Forelimb muscle (tissue), 1 donor: ENCODE measurements at regions not wholly inside any gene's neighbourhood (a gene's known extent, or its start where the extent isn't known, plus 50 kb on each side); places are given as distances from the start of the nearest gene placed in this dataset.
"Not testable (repeated sequence)": the region's sequence is repeated elsewhere in the genome, so short reads cannot be mapped to it uniquely, and the experiment has no call there.

Source experiments
- DNase-seq: peaks from one replicate; pipeline ENCODE4 v3.0.0-alpha.2; 2013; ENCODE audit warnings: low read depth

DNA sequence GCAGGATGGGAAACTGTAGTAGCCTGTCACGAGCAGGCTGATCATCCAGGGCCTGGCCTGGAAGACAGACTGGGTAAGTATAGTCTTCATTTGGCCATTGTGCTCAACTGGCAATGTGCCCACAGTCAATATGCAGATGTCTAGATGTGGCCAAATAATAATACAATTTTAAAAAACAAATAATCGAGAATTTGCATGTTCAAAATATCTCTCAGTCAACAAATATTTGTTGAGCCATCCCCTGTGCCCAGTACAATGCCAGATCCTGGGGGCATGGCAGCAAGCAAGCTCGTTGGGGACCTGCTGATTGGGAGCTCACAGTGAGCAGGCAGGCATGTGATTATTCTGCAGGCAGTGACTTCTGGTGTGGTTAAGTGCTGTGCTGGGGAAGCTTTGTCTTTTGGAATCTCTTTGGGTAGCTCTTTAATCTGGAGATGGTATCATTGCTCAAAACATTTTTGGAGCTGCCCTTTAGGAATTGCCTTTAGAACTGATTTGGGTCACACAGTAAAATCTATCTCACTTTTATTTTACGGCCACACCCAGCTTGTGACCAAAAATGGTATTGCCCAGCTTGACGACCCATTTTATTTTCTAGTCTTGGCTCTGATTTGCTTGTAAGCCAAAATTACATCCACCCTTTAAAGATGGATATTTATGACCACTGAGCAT is 92.2 kb downstream of the PLCE1 start:
- DNase-seq: no peak

DNA sequence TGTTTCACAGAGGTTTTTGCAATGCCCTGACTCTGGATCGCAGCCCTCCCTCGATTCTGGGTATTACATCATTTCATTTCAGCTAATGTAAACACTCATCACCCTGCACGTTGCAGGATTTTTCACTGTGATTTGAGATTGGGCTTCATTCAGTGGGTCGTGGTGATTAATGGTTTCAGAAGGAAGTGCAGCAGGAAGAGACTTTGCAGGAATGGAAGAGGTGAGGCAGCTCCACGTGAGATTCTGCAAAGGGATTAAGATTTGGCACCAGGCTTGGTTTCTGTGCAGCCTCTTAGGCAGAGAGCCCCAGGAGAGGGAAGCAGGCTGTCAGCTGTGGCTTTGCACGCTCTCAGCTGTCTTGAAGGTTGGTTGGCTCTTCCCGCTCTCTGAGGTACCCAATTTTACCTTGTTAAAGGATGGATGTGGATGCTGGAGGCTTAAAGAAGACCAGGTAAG is 95.2 kb downstream of the PLCE1 start:
- DNase-seq: no peak

DNA sequence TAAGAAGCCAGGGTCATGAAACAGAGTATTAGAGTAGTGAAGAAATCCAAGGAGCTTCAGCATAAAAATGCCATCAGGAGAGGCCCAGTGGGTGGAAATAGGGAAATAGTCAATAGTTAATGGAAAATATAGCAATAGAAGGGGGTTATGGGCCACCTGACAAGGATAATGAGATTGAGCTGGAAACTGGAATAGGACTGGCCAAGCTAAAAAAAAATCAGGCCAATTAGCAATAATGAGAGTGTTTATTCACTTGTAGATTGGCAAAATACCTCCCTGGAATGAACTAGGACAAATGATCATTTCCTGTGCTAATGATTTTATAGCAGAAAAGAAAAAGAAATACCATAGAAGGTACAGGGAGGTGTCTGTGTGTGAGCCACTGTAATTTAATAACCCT is 97.9 kb downstream of the PLCE1 start:
- no peak for DNase-seq

DNA sequence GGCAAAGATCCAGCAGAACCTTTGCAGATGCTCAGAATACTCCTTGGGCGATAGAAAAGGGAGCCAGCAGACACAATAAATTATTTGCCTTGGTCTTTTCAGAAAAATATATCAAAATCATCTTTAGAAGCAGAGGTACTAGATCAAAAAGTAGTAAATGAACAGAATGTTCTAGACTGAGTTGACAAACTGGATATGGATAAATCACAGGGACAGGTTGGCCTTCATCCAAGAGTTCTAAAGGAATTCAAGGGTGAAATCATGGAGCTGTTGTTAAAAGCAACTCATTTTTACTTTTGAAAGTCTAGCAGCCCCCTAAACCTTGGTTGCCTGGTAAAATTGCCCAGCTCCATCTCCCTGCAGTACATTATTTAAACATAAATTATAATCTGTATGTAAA is 99.1 kb downstream of the PLCE1 start:
- DNase-seq: no peak

DNA sequence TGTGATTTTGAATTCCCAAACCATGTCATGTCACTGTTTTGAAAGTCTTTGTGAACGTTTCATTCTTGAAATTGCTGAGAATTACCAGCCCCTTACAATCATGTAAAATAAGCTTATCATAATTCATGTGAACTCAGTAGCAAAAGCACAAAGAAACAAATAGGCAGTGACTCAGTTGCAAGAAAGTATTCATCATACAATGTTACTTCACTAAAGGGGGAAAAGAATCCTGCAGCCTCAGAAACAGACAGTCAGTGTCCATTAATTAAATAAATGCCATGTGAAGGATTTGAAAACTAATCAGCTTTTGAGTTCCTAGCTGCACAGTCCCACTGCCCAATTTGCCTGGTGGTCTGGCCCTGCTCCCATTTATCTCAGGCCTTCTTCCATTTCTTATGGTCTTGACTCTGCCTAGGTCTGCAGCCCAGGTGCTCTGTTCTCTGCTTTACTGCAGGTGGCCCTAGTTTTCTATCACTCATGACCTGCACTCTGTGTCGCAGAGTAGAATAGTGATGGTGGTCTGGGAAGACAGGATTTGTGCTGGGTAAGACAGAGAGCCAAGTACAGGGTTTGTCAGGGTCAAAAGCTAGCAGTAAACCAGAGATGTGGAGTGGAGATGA is 99.7 kb downstream of the PLCE1 start:
- DNase-seq: no peak

DNA sequence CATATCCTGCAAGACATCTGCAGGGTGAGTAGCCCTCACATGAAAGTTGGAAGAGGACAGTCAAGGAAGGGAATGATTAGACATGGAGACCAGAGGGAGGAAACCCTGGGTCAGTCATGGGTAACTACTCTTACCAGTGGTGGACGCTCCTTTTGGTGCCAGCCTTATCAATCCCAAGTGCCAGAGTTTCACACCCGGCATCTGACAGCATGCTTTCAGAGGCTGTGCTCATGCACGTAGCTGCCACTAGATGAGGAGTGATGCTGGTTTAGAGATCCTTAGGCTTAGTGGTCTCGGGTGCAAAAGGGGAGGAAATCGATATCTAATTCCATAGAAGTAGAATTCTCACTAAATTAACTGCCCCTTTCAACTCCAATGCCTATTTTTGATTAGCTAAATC is 100.8 kb downstream of the PLCE1 start:
- DNase-seq: no peak

DNA sequence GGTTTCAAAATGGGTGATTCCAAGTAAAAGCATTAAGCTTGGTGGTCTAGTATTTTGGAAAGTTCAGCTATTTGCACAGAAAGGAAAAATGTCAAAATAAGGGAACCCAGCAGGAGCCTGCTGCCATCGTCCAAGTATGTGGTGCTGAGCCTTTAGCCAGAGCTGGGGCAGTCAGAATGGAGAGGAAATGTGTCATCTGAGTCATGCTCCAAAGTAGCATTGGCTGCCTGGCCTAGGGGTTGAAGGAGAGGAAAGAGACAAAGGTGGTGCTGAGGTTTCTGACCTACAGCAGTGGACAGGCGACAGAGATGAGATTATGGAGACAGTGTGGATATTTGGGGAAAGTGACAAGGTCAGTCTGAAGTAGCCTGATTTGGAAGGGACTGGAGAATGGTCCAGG is 103.9 kb downstream of the PLCE1 start:
- DNase-seq: no peak

DNA sequence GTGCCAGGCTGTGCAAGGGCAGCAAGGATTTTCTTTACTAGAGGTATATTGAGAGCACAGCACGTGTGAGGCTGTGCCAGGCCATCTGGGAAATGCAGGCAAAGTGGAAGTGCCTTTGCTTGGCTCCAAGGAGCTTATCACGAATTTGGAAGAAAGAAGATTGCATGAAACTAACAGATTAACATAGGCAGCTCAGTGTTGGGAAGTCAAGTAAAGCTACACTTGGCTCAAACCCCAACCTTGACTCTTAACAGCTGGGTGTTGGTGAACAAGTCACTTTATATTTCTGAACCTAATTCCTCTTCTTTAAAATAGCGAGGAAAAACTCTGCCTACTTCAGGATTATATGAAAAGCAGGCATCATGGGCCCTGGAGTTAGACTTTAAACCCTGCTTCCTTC is 105.2 kb downstream of the PLCE1 start:
- DNase-seq: no peak

DNA sequence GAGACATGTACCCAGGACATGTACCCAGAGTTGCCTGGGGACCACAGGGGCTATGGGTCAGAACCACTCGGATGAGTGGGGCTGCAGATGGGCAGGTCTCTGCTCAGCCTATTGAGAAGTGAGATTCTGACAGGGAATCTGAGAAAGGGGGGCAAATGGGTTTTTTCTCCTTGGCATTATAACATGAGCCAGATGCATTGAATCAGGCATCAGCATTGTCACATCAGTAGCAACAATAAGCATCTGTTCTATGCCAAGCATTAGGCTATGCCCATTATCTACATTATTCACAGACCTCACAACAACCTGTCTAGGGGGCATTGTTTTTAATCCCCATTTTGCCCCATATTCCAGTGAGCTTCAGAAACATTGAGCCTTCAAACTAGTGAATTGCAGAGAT is 108.2 kb downstream of the PLCE1 start:
- no peak for DNase-seq

DNA sequence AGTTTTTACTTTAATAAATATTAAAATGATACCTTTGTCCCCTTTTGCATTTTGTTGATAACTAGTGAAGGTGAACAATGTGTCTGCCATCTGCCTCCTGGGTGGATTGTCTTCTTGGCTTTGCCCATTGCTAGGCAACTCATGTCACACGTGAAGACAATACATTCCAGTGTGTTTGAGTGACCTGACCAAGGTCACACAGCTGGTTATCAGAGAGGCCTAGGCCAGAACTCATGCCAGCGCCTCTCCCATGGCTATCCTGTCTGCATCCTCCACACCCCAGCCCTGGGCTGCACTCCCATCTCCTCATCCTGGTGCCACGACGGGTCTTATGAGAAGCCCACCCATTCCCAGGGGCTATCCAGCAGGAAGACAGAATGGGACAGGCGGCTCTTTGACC is 108.7 kb downstream of the PLCE1 start:
- no peak for DNase-seq

DNA sequence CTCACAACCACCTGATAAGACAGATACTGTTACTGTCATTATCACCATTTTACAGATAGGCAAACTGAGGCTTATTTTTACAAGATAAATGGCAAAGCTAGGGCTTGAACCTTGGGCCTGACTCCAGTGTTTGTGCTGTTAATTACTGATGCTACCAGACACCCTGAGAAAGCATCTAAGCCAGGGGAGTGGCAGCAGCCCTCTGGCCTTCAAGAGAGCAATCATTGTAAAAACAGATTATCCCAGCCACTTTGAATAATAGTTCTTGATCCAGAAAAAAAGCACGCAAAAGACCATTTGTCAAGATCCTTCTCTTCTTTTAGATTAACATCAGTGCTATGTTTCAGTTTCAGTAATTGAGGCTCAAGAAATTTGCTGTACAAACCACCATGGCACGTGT is 109.5 kb downstream of the PLCE1 start:
- DNase-seq: no peak

DNA sequence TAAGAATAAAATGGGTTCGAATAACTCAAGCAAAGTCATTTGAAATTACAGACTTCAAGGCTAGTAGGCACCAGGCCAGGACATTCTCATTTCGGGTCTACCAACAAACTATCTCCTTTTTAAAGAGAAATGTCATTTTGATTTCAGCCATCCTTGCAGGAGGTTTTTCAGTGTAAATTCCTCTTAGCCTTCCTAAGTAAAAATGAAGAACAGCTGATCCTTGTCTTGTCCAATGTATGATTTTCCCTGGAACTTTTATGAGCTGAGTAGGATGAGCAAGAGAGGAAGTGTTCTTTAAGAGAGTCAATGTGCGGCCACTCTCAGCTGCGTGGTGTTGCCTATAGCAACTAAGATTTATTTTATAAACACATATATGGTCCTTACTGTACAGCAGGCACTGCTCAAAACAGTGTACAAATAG is 110.1 kb downstream of the PLCE1 start:
- DNase-seq: peak; percentile 75

DNA sequence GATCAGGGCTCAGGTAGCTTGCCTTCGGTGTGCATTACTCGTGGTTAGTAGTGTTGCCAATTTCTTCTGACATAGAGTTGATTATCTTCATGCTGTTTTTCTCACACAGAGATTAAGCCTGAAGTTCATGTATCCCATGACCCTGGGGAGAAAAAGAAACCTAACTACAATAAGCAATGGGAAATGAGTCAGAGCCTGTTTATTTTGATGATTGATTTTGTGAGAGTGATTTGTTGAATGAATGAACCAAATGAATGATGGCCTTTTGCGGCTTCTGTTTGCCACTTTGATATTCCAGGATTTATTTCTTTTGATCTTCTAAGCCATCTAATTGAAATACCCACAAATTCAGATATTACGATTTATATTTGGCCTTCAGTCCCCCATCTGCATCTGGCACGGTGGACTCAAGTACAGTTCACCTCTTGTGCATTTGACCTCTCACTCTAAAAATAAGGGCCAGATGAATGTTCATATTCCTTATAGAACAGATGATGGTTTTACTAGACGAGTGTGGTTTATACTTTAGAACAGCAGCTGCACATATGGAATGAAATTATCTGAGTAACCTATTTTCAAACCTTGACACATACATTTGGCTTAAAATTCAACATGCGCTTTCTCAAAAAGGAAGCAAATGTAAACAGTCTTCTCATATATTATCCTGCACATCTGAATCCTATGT is 110.7 kb downstream of the PLCE1 start:
- no peak for DNase-seq

DNA sequence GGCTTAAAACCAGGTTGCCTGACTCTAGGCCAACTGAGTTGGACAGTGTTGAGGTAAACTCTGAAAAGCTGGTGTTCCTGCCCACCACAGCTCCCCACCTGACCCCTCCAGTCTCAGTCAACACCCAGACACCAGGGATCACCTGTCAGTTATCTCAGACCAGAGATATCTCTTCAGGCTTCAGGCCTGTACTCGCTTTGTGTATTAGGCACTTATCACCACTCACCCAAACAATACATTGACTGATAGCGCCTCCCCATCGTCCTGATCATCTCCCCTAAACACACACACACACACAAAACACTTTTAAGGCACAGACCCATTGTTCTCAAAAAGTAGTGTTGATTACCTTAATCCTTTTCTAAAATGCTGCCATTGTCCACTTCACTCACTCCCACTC is 111.5 kb downstream of the PLCE1 start:
- no peak for DNase-seq

DNA sequence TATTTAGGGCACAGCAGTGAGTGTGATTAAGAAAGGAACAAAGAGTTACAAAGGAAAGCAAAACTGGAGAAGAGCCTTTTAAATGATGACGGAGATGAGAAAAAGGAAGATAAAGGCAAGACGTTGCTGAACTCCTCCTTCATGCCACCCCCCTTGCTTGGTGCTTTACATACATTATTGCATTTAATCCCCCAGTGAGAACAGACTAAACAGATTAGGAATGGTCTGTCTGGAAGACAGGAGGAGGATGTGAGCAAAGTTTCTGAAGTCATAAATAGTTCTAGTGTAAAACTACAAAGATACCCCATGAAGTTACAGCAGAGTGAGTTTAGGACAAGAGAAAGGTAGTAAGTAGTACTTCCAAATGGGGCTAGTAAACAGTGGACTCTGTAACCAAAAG is 113.5 kb downstream of the PLCE1 start:
- no peak for DNase-seq

DNA sequence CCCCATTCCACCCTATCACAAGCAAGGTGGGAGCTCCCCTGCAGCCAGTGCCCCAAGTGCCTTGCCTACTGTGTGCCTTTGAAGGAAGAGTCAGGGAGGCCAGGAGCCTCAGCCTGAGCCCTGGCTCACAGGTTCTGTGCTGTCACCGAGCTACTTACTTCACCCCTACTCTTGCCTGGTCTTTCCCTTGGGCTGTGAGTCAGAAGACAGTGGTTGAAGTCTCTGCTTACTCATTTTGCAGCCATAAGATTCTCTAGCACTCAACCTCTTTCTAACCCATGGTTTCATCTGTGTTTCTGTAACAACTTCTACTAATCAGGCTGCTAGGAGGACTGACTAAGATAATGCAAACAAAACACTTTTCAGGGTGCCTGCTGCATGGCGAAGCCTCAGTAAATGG is 114.5 kb downstream of the PLCE1 start:
- DNase-seq: no peak

DNA sequence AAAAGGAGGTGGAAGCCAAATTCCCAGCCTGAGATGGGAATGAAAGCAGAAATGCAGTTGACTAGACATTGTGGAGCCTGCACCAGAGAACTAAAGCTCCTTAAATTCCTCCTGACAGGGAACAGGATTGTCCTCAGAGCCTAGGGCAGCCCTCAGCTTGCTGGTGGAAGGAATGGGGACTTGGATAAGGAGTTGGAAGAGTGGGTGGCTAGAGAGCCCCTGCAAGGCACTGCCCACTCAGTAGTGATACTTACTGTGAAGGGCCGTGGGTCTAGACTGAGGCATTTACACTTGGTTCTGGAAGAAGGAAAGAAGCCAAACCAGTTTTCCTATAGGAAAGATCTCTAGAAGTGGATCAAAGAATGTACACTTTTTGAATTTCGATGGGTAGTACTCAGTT is 117.6 kb downstream of the PLCE1 start:
- no peak for DNase-seq

DNA sequence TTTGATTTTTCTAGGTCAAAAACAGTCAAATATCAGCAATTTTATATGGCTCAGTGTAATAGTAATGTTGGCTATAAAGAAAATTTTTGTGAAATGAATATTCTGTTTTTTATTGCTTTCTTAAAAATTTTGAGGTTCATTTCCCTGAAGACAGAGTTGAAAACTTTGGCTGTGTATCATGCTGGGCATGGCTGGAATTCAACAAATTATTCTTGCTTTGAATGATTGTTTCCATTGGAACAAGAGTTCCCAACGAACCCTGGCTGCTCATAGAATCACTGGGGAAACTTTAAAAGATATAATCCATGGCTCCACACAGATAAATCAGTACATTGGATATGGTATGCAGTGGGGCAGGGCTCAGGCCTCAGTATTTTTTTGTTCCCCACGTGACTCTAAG is 118.6 kb downstream of the PLCE1 start:
- DNase-seq: no peak

DNA sequence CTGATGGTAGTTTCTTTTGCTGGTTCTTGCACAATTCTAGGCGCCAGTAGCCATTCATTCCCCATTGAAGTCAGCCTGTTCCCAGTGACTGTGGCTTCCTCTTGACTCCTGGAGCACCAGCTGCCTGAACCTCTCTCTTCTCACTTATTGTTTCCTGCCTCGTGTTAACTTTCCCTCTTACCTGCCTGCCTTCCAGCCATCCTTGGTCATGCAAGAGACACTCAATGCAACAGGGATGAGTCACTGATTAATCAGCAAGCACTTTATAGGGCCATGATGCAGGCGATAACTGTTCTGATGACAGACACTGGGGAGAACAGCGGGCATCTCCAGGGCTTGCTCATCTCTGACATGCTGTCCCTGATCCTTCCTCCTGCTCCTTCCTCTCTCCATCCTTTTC is 122.0 kb downstream of the PLCE1 start:
- DNase-seq: no peak

DNA sequence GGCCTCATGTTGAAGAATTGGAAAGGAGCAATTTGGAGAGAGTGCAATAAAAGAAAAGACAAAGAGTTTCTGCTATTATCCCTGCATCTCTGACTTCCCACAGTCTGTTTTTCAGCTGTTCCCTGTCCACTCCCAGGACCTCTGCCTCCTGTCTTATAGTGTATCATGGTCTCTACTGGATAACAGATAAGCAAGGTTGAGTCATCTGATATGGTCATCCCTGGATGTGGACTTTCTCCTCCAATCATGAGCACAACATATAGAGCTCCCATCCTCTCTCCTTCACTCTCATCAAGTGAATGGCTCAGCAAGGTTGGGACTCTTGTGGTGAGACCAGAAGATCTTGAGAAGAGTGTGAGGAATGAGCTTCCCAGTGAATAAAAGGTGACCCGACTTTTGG is 123.1 kb downstream of the PLCE1 start:
- no peak for DNase-seq

DNA sequence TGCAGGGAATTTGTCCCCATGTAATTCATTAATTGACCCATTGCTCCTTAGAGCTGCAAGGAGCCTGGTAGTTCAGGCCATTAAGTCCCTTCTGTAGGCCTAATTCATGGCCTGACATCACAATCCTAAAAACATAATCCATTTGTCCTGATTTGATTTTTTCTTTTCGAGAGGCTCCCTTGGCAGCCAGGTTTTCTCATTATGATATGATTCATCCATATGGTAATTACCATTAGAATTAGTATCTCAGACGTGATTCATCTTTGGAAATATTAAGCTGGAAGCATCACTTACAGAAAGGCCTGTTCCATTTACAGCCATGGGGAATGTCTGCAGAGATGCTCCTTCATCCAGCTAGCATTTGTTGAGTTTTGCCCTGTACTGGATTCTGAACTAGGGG is 128.5 kb downstream of the PLCE1 start:
- DNase-seq: no peak

DNA sequence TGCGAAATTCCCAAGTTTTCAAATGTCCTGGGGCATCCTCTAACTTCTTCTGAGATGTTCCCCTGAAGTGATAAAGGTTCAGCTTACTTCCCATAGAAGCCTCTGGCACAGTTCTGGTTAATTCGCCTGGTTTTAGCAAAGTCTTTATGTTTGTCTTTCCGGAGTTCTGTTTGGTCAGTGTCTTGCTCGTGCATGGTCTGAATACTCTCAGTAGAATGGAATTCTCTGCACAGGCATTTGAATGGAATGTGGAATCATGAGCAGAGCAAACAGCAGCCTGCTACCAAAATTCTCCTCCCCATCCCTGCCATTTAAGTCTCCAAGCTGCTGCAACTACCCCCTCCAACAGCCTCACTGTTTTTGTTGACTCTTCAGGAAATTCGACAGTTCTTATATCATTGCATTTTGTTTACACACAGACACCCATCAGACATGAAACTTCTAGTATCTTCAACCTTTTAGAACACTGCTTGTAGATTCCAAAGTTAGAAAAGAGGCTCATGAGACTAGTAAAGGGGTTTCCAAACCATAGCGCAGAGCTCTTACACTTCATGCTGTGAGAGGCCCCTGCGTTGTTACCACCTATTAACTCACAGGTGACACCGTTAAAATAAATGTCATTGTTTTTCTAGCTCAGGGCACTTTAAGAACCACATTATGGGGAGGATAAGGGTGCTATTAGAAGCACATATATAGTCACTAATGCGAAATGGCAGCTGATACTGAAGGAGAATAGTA is 129.7 kb downstream of the PLCE1 start:
- DNase-seq: no peak

DNA sequence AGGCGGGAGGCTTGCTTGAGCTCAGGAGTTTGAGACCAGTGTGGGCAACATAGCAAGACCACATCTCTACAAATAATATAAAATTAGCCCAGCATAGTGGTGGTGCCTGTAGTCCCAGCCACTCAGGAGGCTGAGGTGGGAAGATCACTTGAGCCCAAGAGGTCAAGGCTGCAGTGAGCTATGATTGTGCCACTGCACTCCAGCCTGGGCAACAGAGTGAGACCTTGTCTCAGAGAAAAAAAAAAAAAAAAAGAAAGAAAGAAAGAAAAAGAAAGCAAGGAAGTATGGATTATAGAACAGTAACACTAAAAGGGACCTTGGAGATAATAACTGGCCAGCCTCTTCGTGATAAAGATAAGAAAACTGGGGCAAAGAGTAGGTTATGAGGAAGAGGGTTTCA is 130.4 kb downstream of the PLCE1 start:
- DNase-seq: not testable (repeated sequence)
